MCF 10A (cell line): ENCODE measurements at regions not wholly inside any gene's neighbourhood (a gene's known extent, or its start where the extent isn't known, plus 50 kb on each side); places are given as distances from the start of the nearest gene placed in this dataset.

ENCODE experiments used
- BruUV-seq: library from RNA; stranded (reverse); fragments of 400-500 nt; replicated peaks from 2 replicates; lab custom pipeline; 2021; lab: Mats Ljungman, UMichigan
- CTCF ChIA-PET: fragments of 300-600 bp; sonication (Branson Sonifier 250); formaldehyde crosslinking; extraction: SDS; loops from one replicate; lab custom pipeline; 2021; ENCODE audit warnings: antibody characterized with exemption, inconsistent platforms; lab: Yijun Ruan, JAX
- POLR2A ChIA-PET: fragments of 300-600, 350-650 bp; sonication (Branson Sonifier 250); formaldehyde crosslinking; extraction: SDS; loops from one replicate; lab custom pipeline; 2020; ENCODE audit warnings: antibody characterized with exemption, inconsistent platforms; lab: Yijun Ruan, JAX
- DNase-seq: peaks from one replicate; pipeline ENCODE4 v3.0.0-alpha.2; 2018; ENCODE audit not compliant: unreplicated experiment
- H3K27ac Mint-ChIP-seq: one replicate; pipeline ENCODE4 v1.8.0; 2022; ENCODE audit warnings: mild to moderate bottlenecking, low read depth, mixed read lengths; ENCODE audit not compliant: unreplicated experiment
- H3K27me3 Mint-ChIP-seq: one replicate; pipeline ENCODE4 v1.8.0; 2022; ENCODE audit warnings: mixed read lengths; ENCODE audit not compliant: insufficient read depth, unreplicated experiment
- H3K36me3 Mint-ChIP-seq: one replicate; pipeline ENCODE4 v1.8.0; 2022; ENCODE audit warnings: mild to moderate bottlenecking, moderate library complexity, mixed read lengths; ENCODE audit not compliant: insufficient read depth, unreplicated experiment
- H3K4me1 Mint-ChIP-seq: one replicate; pipeline ENCODE4 v1.8.0; 2022; ENCODE audit warnings: mixed read lengths; ENCODE audit not compliant: insufficient read depth, unreplicated experiment
- H3K4me3 Mint-ChIP-seq: one replicate; pipeline ENCODE4 v1.8.0; 2022; ENCODE audit warnings: mild to moderate bottlenecking, moderate library complexity, mixed read lengths; ENCODE audit not compliant: unreplicated experiment
- H3K9me3 Mint-ChIP-seq: one replicate; pipeline ENCODE4 v1.8.0; 2022; ENCODE audit warnings: mixed read lengths; ENCODE audit not compliant: unreplicated experiment
- intact Hi-C: fragments of 100-400 bp; cut with micrococcal nuclease; formaldehyde crosslinking; loops from 2 replicates; pipeline ENCODE4 v1.14.1; 2022
- TF ChIP-seq, protein P1 (sequence below): fragments of 200-600 bp; IDR thresholded peaks from one replicate; pipeline ENCODE4 v1.8.0; 2022; ENCODE audit warnings: antibody characterized with exemption, mild to moderate bottlenecking; ENCODE audit not compliant: unreplicated experiment

- TF ChIP-seq, protein P1, sequence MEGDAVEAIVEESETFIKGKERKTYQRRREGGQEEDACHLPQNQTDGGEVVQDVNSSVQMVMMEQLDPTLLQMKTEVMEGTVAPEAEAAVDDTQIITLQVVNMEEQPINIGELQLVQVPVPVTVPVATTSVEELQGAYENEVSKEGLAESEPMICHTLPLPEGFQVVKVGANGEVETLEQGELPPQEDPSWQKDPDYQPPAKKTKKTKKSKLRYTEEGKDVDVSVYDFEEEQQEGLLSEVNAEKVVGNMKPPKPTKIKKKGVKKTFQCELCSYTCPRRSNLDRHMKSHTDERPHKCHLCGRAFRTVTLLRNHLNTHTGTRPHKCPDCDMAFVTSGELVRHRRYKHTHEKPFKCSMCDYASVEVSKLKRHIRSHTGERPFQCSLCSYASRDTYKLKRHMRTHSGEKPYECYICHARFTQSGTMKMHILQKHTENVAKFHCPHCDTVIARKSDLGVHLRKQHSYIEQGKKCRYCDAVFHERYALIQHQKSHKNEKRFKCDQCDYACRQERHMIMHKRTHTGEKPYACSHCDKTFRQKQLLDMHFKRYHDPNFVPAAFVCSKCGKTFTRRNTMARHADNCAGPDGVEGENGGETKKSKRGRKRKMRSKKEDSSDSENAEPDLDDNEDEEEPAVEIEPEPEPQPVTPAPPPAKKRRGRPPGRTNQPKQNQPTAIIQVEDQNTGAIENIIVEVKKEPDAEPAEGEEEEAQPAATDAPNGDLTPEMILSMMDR: no peak
- no TSS peak for BruUV-seq
- H3K9me3 Mint-ChIP-seq: no peaks in the 10 kb centered on the region
These were observed 167.8 kb upstream of the PPP3CA start for GRCh38 chr4:101515099-101515498.

GRCh38 chr4:101512416-101512815, 165.1 kb upstream of the PPP3CA start:
- TF ChIP-seq, protein P1: no peak
- CTCF ChIA-PET: interaction anchor here (0.7 kb wide), 1 partner anchor 50 kb away, joined by 3 read pairs; no protein-coding TSS in a partner anchor
- no TSS peak for BruUV-seq
- H3K4me3 Mint-ChIP-seq: no peak overlapping the region
- H3K4me1 Mint-ChIP-seq: no peaks in the 10 kb centered on the region
- POLR2A ChIA-PET: interaction anchor here (0.6 to 2.2 kb wide), 3 partner anchors 9 to 79 kb away, joined by 3 to 5 read pairs (median 4); no protein-coding TSS in a partner anchor
- DNase-seq: no peak
- H3K27me3 Mint-ChIP-seq: no peaks in the 10 kb centered on the region
- intact Hi-C loops: no loop called here
- H3K36me3 Mint-ChIP-seq: no peaks in the 10 kb centered on the region
- H3K9me3 Mint-ChIP-seq: no peaks in the 10 kb centered on the region
- no peak overlapping the region for H3K27ac Mint-ChIP-seq

More at GRCh38 chr4:101515099-101515498, 167.8 kb upstream of the PPP3CA start:
- H3K27ac Mint-ChIP-seq: no peak overlapping the region
- DNase-seq: no peak
- POLR2A ChIA-PET: no interaction called here
- CTCF ChIA-PET: no interaction called here
- H3K4me3 Mint-ChIP-seq: no peak overlapping the region
- no peaks in the 10 kb centered on the region for H3K36me3 Mint-ChIP-seq
- no peaks in the 10 kb centered on the region for H3K27me3 Mint-ChIP-seq
- intact Hi-C loops: no loop called here
- no peaks in the 10 kb centered on the region for H3K4me1 Mint-ChIP-seq

DNA sequence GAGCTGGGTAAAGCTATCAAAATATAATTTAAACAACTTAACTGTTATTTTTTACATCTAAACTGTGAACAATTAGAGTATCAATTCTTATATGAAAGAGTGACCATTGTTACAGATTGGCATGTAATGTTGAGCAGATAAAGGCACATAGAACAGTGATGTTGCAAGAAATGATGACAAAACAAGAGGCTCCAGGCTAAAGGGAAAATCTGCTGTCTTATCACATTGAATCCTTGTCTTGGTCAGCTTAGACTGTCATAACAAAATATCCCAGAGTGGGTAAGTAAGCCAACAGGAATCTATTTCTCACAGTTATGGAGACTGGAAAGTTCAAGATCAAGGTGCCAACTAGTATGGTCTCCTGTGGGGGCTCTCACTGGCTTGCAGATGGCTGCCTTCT, 154.1 kb upstream of the PPP3CA start:
- no TSS peak for BruUV-seq
- intact Hi-C loops: no loop called here
- H3K4me1 Mint-ChIP-seq: no peaks in the 10 kb centered on the region
- TF ChIP-seq, protein P1: no peak
- CTCF ChIA-PET: no interaction called here
- H3K27me3 Mint-ChIP-seq: no peaks in the 10 kb centered on the region
- no peak overlapping the region for H3K4me3 Mint-ChIP-seq
- POLR2A ChIA-PET: interaction anchor here (0.5 to 1.6 kb wide), 2 partner anchors 10 to 794 kb away, joined by 3 to 5 read pairs; no protein-coding TSS in a partner anchor
- H3K27ac Mint-ChIP-seq: no peak overlapping the region
- DNase-seq: no peak
- H3K9me3 Mint-ChIP-seq: no peaks in the 10 kb centered on the region
- H3K36me3 Mint-ChIP-seq: no peaks in the 10 kb centered on the region

DNA sequence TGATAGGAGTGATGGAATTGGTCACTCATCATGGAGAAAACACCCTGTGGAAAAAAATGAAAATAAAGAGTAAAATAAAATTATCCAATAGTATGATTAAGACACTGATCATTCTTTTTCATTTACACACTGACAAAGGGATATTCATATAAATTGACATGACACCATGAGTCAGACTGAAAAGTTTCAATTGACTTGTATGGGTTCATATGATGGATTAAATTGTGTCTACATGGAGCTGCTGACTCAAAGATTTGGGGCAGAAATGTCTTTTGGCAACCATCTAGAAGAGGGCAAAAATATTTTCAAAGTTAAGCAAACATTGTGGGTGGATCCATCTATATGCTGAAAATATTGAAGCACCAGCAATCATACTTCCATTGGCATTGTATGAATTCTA, 153.4 kb upstream of the PPP3CA start:
- Mint-ChIP-seq H3K27ac (no peak overlapping the region), H3K4me3 (no peak overlapping the region), H3K36me3 (no peaks in the 10 kb centered on the region), H3K4me1 (no peaks in the 10 kb centered on the region), H3K27me3 (no peaks in the 10 kb centered on the region), H3K9me3 (no peaks in the 10 kb centered on the region)
- TF ChIP-seq, protein P1: no peak
- DNase-seq: no peak
- no TSS peak for BruUV-seq
- ChIA-PET POLR2A (interaction anchor here (1.6 kb wide), 1 partner anchor 11 kb away, joined by 5 read pairs; no protein-coding TSS in a partner anchor), CTCF (no interaction called here)
- intact Hi-C loops: no loop called here
